ENCODE measurements at regions not wholly inside any gene's neighbourhood (a gene's known extent, or its start where the extent isn't known, plus 50 kb on each side); places are given as distances from the start of the nearest gene placed in this dataset.

DNA sequence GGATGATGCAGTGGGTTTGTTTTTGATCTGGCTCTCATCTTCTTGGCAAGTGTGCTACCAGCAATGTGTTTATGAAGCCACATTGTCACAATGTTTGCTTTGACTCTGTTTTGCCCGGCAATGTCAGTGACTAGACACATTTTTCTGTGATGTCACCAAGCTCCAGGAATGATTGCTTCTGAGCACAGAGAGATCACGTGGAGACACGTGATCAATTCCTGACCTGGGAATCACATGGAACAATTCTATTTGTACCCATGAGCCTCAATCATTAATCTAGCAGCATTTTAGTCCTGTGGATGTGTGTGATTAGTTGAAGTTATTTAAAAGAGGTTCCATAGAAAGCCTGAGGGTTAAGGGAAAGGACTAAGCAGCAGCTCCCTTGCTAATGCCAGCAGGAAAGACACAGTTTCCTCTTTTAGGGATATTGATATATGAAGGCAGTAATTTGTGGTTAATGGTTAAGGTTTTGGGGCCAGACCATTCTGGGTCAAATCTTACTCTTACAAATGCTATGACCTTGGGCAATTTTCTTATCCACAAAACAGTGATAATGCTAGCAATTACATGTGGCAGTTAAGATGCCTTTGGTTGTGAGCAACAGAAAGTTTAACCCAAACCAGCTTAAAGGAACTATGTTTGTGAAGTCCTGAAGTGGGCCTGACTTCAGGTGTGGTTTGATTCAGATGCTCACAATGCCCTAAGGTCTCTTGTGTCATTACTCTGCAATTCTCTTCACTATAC lies 59.0 kb downstream of the FASLG start:
- no peak for TF ChIP-seq TOX (CRISPR knock-in tag; IDR thresholded peaks at IDR 0.05; ENCODE audit: borderline replicate concordance)
- TF ChIP-seq, protein P1, sequence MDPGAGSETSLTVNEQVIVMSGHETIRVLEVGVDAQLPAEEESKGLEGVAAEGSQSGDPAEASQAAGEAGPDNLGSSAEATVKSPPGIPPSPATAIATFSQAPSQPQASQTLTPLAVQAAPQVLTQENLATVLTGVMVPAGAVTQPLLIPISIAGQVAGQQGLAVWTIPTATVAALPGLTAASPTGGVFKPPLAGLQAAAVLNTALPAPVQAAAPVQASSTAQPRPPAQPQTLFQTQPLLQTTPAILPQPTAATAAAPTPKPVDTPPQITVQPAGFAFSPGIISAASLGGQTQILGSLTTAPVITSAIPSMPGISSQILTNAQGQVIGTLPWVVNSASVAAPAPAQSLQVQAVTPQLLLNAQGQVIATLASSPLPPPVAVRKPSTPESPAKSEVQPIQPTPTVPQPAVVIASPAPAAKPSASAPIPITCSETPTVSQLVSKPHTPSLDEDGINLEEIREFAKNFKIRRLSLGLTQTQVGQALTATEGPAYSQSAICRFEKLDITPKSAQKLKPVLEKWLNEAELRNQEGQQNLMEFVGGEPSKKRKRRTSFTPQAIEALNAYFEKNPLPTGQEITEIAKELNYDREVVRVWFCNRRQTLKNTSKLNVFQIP (CRISPR knock-in tag; IDR thresholded peaks at IDR 0.05; ENCODE audit: borderline replicate concordance, low read depth) = no peak
- TF ChIP-seq, protein P2, sequence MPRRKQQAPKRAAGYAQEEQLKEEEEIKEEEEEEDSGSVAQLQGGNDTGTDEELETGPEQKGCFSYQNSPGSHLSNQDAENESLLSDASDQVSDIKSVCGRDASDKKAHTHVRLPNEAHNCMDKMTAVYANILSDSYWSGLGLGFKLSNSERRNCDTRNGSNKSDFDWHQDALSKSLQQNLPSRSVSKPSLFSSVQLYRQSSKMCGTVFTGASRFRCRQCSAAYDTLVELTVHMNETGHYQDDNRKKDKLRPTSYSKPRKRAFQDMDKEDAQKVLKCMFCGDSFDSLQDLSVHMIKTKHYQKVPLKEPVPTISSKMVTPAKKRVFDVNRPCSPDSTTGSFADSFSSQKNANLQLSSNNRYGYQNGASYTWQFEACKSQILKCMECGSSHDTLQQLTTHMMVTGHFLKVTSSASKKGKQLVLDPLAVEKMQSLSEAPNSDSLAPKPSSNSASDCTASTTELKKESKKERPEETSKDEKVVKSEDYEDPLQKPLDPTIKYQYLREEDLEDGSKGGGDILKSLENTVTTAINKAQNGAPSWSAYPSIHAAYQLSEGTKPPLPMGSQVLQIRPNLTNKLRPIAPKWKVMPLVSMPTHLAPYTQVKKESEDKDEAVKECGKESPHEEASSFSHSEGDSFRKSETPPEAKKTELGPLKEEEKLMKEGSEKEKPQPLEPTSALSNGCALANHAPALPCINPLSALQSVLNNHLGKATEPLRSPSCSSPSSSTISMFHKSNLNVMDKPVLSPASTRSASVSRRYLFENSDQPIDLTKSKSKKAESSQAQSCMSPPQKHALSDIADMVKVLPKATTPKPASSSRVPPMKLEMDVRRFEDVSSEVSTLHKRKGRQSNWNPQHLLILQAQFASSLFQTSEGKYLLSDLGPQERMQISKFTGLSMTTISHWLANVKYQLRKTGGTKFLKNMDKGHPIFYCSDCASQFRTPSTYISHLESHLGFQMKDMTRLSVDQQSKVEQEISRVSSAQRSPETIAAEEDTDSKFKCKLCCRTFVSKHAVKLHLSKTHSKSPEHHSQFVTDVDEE (CRISPR knock-in tag; IDR thresholded peaks at IDR 0.05) = no peak
